HL-60 (cell line): ENCODE measurements at regions not wholly inside any gene's neighbourhood (a gene's known extent, or its start where the extent isn't known, plus 50 kb on each side); places are given as distances from the start of the nearest gene placed in this dataset.

Experiments
- DNase-seq, 2 experiments: peaks; one replicate each; pipeline ENCODE4 v3.0.0-alpha.2; 2010 to 2020; ENCODE audit warnings: low read depth in 1 of 2, low spot score in 1 of 2
- H3K27ac ChIP-seq: fragments of 250-450 bp; sonication (Bioruptor Pico); replicated peaks from 2 replicates; pipeline ENCODE4 v1.5.1; 2020; ENCODE audit warnings: mild to moderate bottlenecking, moderate library complexity
- H3K27me3 ChIP-seq: fragments of 250-450 bp; sonication (Bioruptor Pico); 2 replicates; pipeline ENCODE4 v1.5.1; 2021; ENCODE audit warnings: mild to moderate bottlenecking, moderate library complexity; ENCODE audit not compliant: insufficient read depth, poor library complexity, severe bottlenecking
- H3K4me3 ChIP-seq: replicated peaks from 2 replicates; pipeline ENCODE4 v1.5.1; 2011; ENCODE audit warnings: mild to moderate bottlenecking, control low read depth, low read length; ENCODE audit not compliant: insufficient read depth
- CTCF ChIP-seq: IDR thresholded peaks from one replicate; pipeline ENCODE4 v1.5.1; 2011; ENCODE audit warnings: low read length, control low read depth, inconsistent platforms; ENCODE audit not compliant: insufficient read depth
- GABPA ChIP-seq: IDR thresholded peaks from 2 replicates; pipeline ENCODE4 v1.6.1; 2012; ENCODE audit warnings: low read depth
- POLR2AphosphoS5 ChIP-seq: IDR thresholded peaks from 2 replicates; pipeline ENCODE4 v1.6.1; 2012; ENCODE audit warnings: low read depth
- REST ChIP-seq: IDR thresholded peaks from 2 replicates; pipeline ENCODE4 v1.6.1; 2012; ENCODE audit warnings: low read depth; ENCODE audit not compliant: insufficient replicate concordance
- SPI1 ChIP-seq: IDR thresholded peaks from 2 replicates; pipeline ENCODE4 v1.6.1; 2012; ENCODE audit warnings: low read depth, mild to moderate bottlenecking, borderline replicate concordance

- no peak overlapping the region for H3K4me3 ChIP-seq
- TF ChIP-seq GABPA = no peak
- no peak for TF ChIP-seq SPI1
- no peak for TF ChIP-seq CTCF
- DNase-seq = no peak
- no peak overlapping the region for H3K27ac ChIP-seq
- H3K27me3 ChIP-seq = no peaks in the 10 kb centered on the region
Measured at GRCh38 chr4:16438986-16439385, 212.7 kb upstream of the TAPT1 start.

- no peak for DNase-seq
- no peak overlapping the region for H3K27ac ChIP-seq
- no peaks in the 10 kb centered on the region for H3K27me3 ChIP-seq
- H3K4me3 ChIP-seq = no peak overlapping the region
- TF ChIP-seq REST (no peak), SPI1 (no peak), CTCF (no peak), POLR2AphosphoS5 (no peak), GABPA (no peak)
Measured at GRCh38 chr4:16437836-16438235, 211.6 kb upstream of the TAPT1 start.

- DNase-seq = no peak
- Histone ChIP-seq H3K27me3 (no peaks in the 10 kb centered on the region), H3K27ac (no peak overlapping the region), H3K4me3 (no peak overlapping the region)
- no peak for TF ChIP-seq REST
- no peak for TF ChIP-seq POLR2AphosphoS5
- no peak for TF ChIP-seq SPI1
- TF ChIP-seq GABPA = no peak
- TF ChIP-seq CTCF = no peak
Measured at GRCh38 chr4:16431866-16432265, 205.6 kb upstream of the TAPT1 start.

GRCh38 chr4:16418814-16419213 lies 192.5 kb upstream of the TAPT1 start:
- no peak overlapping the region for H3K27ac ChIP-seq
- no peaks in the 10 kb centered on the region for H3K27me3 ChIP-seq
- TF ChIP-seq CTCF = no peak
- no peak for TF ChIP-seq GABPA
- no peak for TF ChIP-seq SPI1
- no peak for TF ChIP-seq REST
- no peak for TF ChIP-seq POLR2AphosphoS5
- no peak for DNase-seq
- H3K4me3 ChIP-seq = no peak overlapping the region
